ENCODE measurements at regions not wholly inside any gene's neighbourhood (a gene's known extent, or its start where the extent isn't known, plus 50 kb on each side); places are given as distances from the start of the nearest gene placed in this dataset.

GRCh38 chr21:21764281-21764680 is 766.1 kb downstream of the NCAM2 start:
- ChIA-PET CTCF (no interaction called here), POLR2A (ENCODE audit: low non-redundant PET) (no interaction called here)
- no peak for DNase-seq (ENCODE audit: low spot score)
- H3K27ac ChIP-seq: no peak overlapping the region
- TF ChIP-seq CTCF (conservative IDR thresholded peaks at IDR 0.05; ENCODE audit: low read depth): no peak

- H3K27ac ChIP-seq: no peak overlapping the region
- TF ChIP-seq CTCF (conservative IDR thresholded peaks at IDR 0.05; ENCODE audit: low read depth): no peak
- no peak for DNase-seq (ENCODE audit: low spot score)
- ChIA-PET CTCF (no interaction called here), POLR2A (ENCODE audit: low non-redundant PET) (no interaction called here)
Observed at GRCh38 chr21:21767276-21767675, 769.1 kb downstream of the NCAM2 start.

GRCh38 chr21:21788591-21788990 is 790.4 kb downstream of the NCAM2 start:
- ChIA-PET POLR2A (ENCODE audit: low non-redundant PET) (no interaction called here), CTCF (no interaction called here)
- no peak overlapping the region for H3K27ac ChIP-seq
- no peak for DNase-seq (ENCODE audit: low spot score)
- TF ChIP-seq CTCF (conservative IDR thresholded peaks at IDR 0.05; ENCODE audit: low read depth): no peak

GRCh38 chr21:21801921-21802320 is 803.7 kb downstream of the NCAM2 start:
- no peak for DNase-seq (ENCODE audit: low spot score)
- no peak for TF ChIP-seq CTCF (conservative IDR thresholded peaks at IDR 0.05; ENCODE audit: low read depth)
- no peak overlapping the region for H3K27ac ChIP-seq
- ChIA-PET POLR2A (ENCODE audit: low non-redundant PET) (no interaction called here), CTCF (no interaction called here)

GRCh38 chr21:21806711-21807597 is 808.7 kb downstream of the NCAM2 start:
- ChIA-PET POLR2A (ENCODE audit: low non-redundant PET) (no interaction called here), CTCF (no interaction called here)
- no peak for DNase-seq (ENCODE audit: low spot score)
- no peak for TF ChIP-seq CTCF (conservative IDR thresholded peaks at IDR 0.05; ENCODE audit: low read depth)
- H3K27ac ChIP-seq: no peak overlapping the region

- DNase-seq (ENCODE audit: low spot score): no peak
- no peak for TF ChIP-seq CTCF (conservative IDR thresholded peaks at IDR 0.05; ENCODE audit: low read depth)
- CTCF ChIA-PET: no interaction called here
- no peak overlapping the region for H3K27ac ChIP-seq
- POLR2A ChIA-PET (ENCODE audit: low non-redundant PET): no interaction called here
Observed at GRCh38 chr21:21807598-21807903, 809.3 kb downstream of the NCAM2 start.
